Right lobe of liver (tissue), 4 donors: ENCODE measurements at regions not wholly inside any gene's neighbourhood (a gene's known extent, or its start where the extent isn't known, plus 50 kb on each side); places are given as distances from the start of the nearest gene placed in this dataset.

ENCODE experiments used
- CTCF ChIP-seq, 4 donors: fragments of 200-600 bp in 3 of 4; fragments of 450-650 bp in 1 of 4; IDR thresholded peaks; one replicate each; pipeline versions ENCODE4 v1.5.1 to v1.8.0; 2016 to 2022; ENCODE audit warnings: antibody characterized with exemption in 4 of 4, mild to moderate bottlenecking in 2 of 4
- POLR2A ChIP-seq: fragments of 450-650 bp; IDR thresholded peaks from one replicate; pipeline ENCODE4 v1.6.1; 2017; ENCODE audit warnings: antibody characterized with exemption, mild to moderate bottlenecking
- donor health status: DM: no; HTN: no; CAD: no.
- donor health status: DM: no; HTN: no; CAD: no.
- donor health status: DM: no; HTN: yes; CAD: no.

- no peak for TF ChIP-seq CTCF (IDR thresholded peaks at IDR 0.05)
- TF ChIP-seq POLR2A = no peak
Observed at GRCh38 chr20:24373372-24373771, 96.1 kb upstream of the SYNDIG1 start.
